Liver (tissue), 8 donors: ENCODE measurements at regions not wholly inside any gene's neighbourhood (a gene's known extent, or its start where the extent isn't known, plus 50 kb on each side); places are given as distances from the start of the nearest gene placed in this dataset.

Experiments used
- DNase-seq: peaks from one replicate; pipeline ENCODE4 v3.0.0-alpha.2; 2017; ENCODE audit warnings: low spot score
- H3K27ac ChIP-seq, 2 donors: one replicate each; pipeline ENCODE4 v1.7.0; 2013; ENCODE audit warnings: inconsistent platforms in 2 of 2, low read length in 2 of 2, control low read depth in 1 of 2, low read depth in 1 of 2, mild to moderate bottlenecking in 1 of 2
- H3K27me3 ChIP-seq, 4 donors: one replicate each; pipeline versions ENCODE4 v1.6.1 to v1.7.0; 2013; ENCODE audit warnings: low read length in 3 of 4, inconsistent platforms in 1 of 4, mild to moderate bottlenecking in 1 of 4, moderate library complexity in 1 of 4; ENCODE audit not compliant: control insufficient read depth in 4 of 4, insufficient read depth in 4 of 4
- H3K36me3 ChIP-seq, 4 donors: one replicate each; pipeline versions ENCODE4 v1.6.1 to v1.7.0; 2013; ENCODE audit warnings: low read length in 3 of 4, mild to moderate bottlenecking in 3 of 4, low read depth in 1 of 4, moderate library complexity in 1 of 4; ENCODE audit not compliant: control insufficient read depth in 4 of 4, insufficient read depth in 3 of 4
- H3K4me1 ChIP-seq, 4 donors: one replicate each; pipeline versions ENCODE4 v1.6.1 to v1.7.0; 2013; ENCODE audit warnings: low read length in 3 of 4, mild to moderate bottlenecking in 3 of 4, moderate library complexity in 1 of 4; ENCODE audit not compliant: control insufficient read depth in 4 of 4, insufficient read depth in 4 of 4
- H3K4me3 ChIP-seq, 3 donors: one replicate each; pipeline versions ENCODE4 v1.6.1 to v1.7.0; 2013; ENCODE audit warnings: low read length in 3 of 3, control low read depth in 1 of 3, low read depth in 1 of 3, mild to moderate bottlenecking in 1 of 3
- H3K9ac ChIP-seq, 2 donors: one replicate each; pipeline ENCODE4 v1.7.0; 2013; ENCODE audit warnings: low read length in 2 of 2, mild to moderate bottlenecking in 2 of 2, moderate library complexity in 2 of 2, control low read depth in 1 of 2, low read depth in 1 of 2
- H3K9me3 ChIP-seq, 4 donors: one replicate each; pipeline versions ENCODE4 v1.6.1 to v1.7.0; 2013; ENCODE audit warnings: low read length in 3 of 4; ENCODE audit not compliant: control insufficient read depth in 4 of 4
- ATF3 ChIP-seq: IDR thresholded peaks from 2 replicates; pipeline ENCODE4 v1.6.1; 2016; ENCODE audit warnings: antibody characterized with exemption
- CTCF ChIP-seq: fragments of 150-350 bp; IDR thresholded peaks from 2 replicates; pipeline ENCODE4 v1.5.1; 2017; ENCODE audit warnings: improper control_type of control experiment, low read depth, low read length; ENCODE audit not compliant: missing input control
- EGR1 ChIP-seq, 2 donors: IDR thresholded peaks; 2 replicates each; pipeline ENCODE4 v1.6.1; 2016 to 2018; ENCODE audit warnings: antibody characterized with exemption in 2 of 2, low read depth in 2 of 2
- FOXA1 ChIP-seq: IDR thresholded peaks from 2 replicates; pipeline ENCODE4 v1.6.1; 2016; ENCODE audit warnings: antibody characterized with exemption
- FOXA2 ChIP-seq: IDR thresholded peaks from 2 replicates; pipeline ENCODE4 v1.6.1; 2016; ENCODE audit warnings: antibody characterized with exemption
- GABPA ChIP-seq, 2 donors: IDR thresholded peaks in 1 of 2; conservative IDR thresholded peaks in 1 of 2; 2 replicates each; pipeline ENCODE4 v1.6.1; 2016; ENCODE audit warnings: antibody characterized with exemption in 2 of 2, mild to moderate bottlenecking in 1 of 2, moderate library complexity in 1 of 2
- HNF4A ChIP-seq, 2 donors: conservative IDR thresholded peaks; 2 replicates each; pipeline ENCODE4 v1.6.1; 2016; ENCODE audit warnings: antibody characterized with exemption in 2 of 2, mild to moderate bottlenecking in 2 of 2
- HNF4G ChIP-seq: IDR thresholded peaks from 2 replicates; pipeline ENCODE4 v1.6.1; 2016; ENCODE audit warnings: antibody characterized with exemption
- JUND ChIP-seq, 2 donors: IDR thresholded peaks; 2 replicates each; pipeline ENCODE4 v1.6.1; 2016; ENCODE audit warnings: antibody characterized with exemption in 2 of 2
- NR2F2 ChIP-seq: IDR thresholded peaks from 2 replicates; pipeline ENCODE4 v1.6.1; 2016; ENCODE audit warnings: antibody characterized with exemption
- RAD21 ChIP-seq, 2 donors: IDR thresholded peaks; 2 replicates each; pipeline ENCODE4 v1.6.1; 2016; ENCODE audit warnings: antibody characterized with exemption in 2 of 2, mild to moderate bottlenecking in 2 of 2
- REST ChIP-seq: IDR thresholded peaks from 2 replicates; pipeline ENCODE4 v1.6.1; 2016; ENCODE audit warnings: antibody characterized with exemption, mild to moderate bottlenecking
- RXRA ChIP-seq, 2 donors: IDR thresholded peaks; 2 replicates each; pipeline ENCODE4 v1.6.1; 2017 to 2018; ENCODE audit warnings: antibody characterized with exemption in 2 of 2, mild to moderate bottlenecking in 1 of 2
- SP1 ChIP-seq: IDR thresholded peaks from 2 replicates; pipeline ENCODE4 v1.6.1; 2018; ENCODE audit warnings: antibody characterized with exemption, mild to moderate bottlenecking
- TAF1 ChIP-seq: conservative IDR thresholded peaks from 2 replicates; pipeline ENCODE4 v1.6.1; 2016; ENCODE audit warnings: antibody characterized with exemption, mild to moderate bottlenecking
- YY1 ChIP-seq: IDR thresholded peaks from 2 replicates; pipeline ENCODE4 v1.6.1; 2016; ENCODE audit warnings: antibody characterized with exemption, mild to moderate bottlenecking
- ZBTB33 ChIP-seq: IDR thresholded peaks from 2 replicates; pipeline ENCODE4 v1.6.1; 2016; ENCODE audit warnings: antibody characterized with exemption
- WGBS: extraction: QIAGEN DNeasy Blood & Tissue Kit; methylation state at CpG from one replicate; pipeline ENCODE4 v1.1.7; 2013; 5-methylcytosine and 5-hydroxymethylcytosine counted together
- TF ChIP-seq, protein P1 (sequence below): IDR thresholded peaks from 2 replicates; pipeline ENCODE4 v1.6.1; 2016; ENCODE audit warnings: antibody characterized with exemption
- donor health status: healthy.
- donor health status: healthy.
- donor health status: healthy.
- donor health status: healthy.
- donor health status: healthy.

- Histone ChIP-seq H3K4me1 (no peaks in the 10 kb centered on the region), H3K36me3 (no peaks in the 10 kb centered on the region), H3K9me3 (no peaks in the 10 kb centered on the region), H3K27me3 (no peaks in the 10 kb centered on the region), H3K9ac (no peak overlapping the region), H3K4me3 (no peak overlapping the region), H3K27ac (no peak overlapping the region)
- TF ChIP-seq SP1 (no peak), TAF1 (no peak), ATF3 (no peak), RAD21 (IDR thresholded peaks at IDR 0.05) (no peak), JUND (IDR thresholded peaks at IDR 0.05) (no peak), NR2F2 (no peak), GABPA (IDR thresholded peaks at IDR 0.05 in 1 of 2, conservative IDR thresholded peaks at IDR 0.05 in 1 of 2) (no peak), REST (no peak), RXRA (IDR thresholded peaks at IDR 0.05) (no peak), EGR1 (IDR thresholded peaks at IDR 0.05; ENCODE audit: low read depth in 2 of 2) (no peak), HNF4A (conservative IDR thresholded peaks at IDR 0.05) (no peak), ZBTB33 (no peak), FOXA2 (no peak), HNF4G (no peak), CTCF (no peak), FOXA1 (no peak), YY1 (no peak)
- TF ChIP-seq, protein P1, sequence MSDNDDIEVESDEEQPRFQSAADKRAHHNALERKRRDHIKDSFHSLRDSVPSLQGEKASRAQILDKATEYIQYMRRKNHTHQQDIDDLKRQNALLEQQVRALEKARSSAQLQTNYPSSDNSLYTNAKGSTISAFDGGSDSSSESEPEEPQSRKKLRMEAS: no peak
- DNase-seq: no peak
- WGBS: 94% methylated on average over 1 of the region's 1 CpG
Observed at GRCh38 chr7:25305831-25306230, 77.5 kb upstream of the NPVF start.

DNA sequence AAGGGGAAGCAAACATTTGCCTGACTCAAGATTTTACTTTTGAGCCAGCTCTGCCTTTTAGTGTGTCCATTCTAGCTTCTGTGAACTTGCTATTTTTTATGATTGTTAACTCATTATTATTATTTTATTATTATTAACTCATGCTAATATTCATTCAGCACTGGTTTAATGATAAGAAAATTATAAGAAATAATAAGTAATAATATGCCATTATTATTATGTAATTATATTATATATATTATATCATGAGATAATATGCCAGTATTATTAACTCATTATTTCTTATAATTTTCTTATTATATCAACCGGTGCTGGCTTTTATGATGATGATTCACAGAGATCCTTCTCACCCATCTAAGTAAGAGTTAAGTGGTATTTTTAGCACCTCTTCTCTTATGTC, 79.3 kb upstream of the NPVF start:
- H3K9me3 ChIP-seq: no peaks in the 10 kb centered on the region
- H3K4me3 ChIP-seq: no peak overlapping the region
- H3K27ac ChIP-seq: no peak overlapping the region
- no peaks in the 10 kb centered on the region for H3K36me3 ChIP-seq
- H3K9ac ChIP-seq: no peak overlapping the region
- H3K4me1 ChIP-seq: no peaks in the 10 kb centered on the region
- no peaks in the 10 kb centered on the region for H3K27me3 ChIP-seq
- TF ChIP-seq FOXA1 (no peak), HNF4A (conservative IDR thresholded peaks at IDR 0.05) (no peak)
- 94% methylated on average over 1 of the region's 1 CpG for WGBS
- no peak for DNase-seq
